ENCODE measurements at regions not wholly inside any gene's neighbourhood (a gene's known extent, or its start where the extent isn't known, plus 50 kb on each side); places are given as distances from the start of the nearest gene placed in this dataset.
"Not testable (repeated sequence)": the region's sequence is repeated elsewhere in the genome, so short reads cannot be mapped to it uniquely, and the experiment has no call there.

DNA sequence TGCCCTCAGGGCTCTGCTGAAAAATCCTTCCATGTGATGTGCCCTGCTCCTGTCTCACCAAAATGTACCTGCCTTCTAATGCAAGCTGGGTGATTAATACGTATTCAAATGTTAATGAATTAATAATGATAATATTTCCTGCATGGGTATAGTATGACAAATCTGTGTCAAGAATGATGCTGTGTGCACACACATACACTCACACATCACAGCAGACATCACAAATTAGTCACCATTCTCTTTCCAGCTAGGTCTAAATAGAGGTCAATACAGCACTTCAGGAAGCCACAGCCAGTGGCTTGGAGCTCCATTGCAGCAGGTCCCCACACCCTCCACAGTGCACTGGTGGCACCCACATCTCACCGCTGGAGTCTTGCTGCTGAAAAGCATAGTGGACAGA lies 681.2 kb upstream of the NRP1 start:
- intact Hi-C loops (cut with micrococcal nuclease; ENCODE audit: unreplicated experiment), result no loop called here
- Histone ChIP-seq H3K27ac (ENCODE audit: low read depth, low read length, poor library complexity, severe bottlenecking) (no peak overlapping the region), H3K27me3 (replicated peaks; ENCODE audit: insufficient read depth, low read depth, low read length, poor library complexity) (no peaks in the 10 kb centered on the region), H3K4me1 (ENCODE audit: insufficient read depth, low read length, poor library complexity, severe bottlenecking) (no peaks in the 10 kb centered on the region), H3K4me3 (ENCODE audit: low read depth, low read length, poor library complexity, severe bottlenecking) (no peak overlapping the region), H3K36me3 (ENCODE audit: insufficient read depth, low read length, poor library complexity, severe bottlenecking) (no peaks in the 10 kb centered on the region), H3K9me3 (ENCODE audit: low read depth, low read length, poor library complexity, severe bottlenecking) (no peaks in the 10 kb centered on the region)
- ChIA-PET POLR2A (ENCODE audit: low non-redundant PET) (no interaction called here), CTCF (no interaction called here)
- TF ChIP-seq CTCF (conservative IDR thresholded peaks at IDR 0.05; ENCODE audit: low read depth, low read length) (no peak), EZH2 (IDR thresholded peaks at IDR 0.05; ENCODE audit: borderline replicate concordance, low read depth, low read length, poor library complexity, severe bottlenecking) (no peak)
- BruUV-seq (replicated peaks), result no TSS peak
- no peak for DNase-seq (ENCODE audit: low spot score)

DNA sequence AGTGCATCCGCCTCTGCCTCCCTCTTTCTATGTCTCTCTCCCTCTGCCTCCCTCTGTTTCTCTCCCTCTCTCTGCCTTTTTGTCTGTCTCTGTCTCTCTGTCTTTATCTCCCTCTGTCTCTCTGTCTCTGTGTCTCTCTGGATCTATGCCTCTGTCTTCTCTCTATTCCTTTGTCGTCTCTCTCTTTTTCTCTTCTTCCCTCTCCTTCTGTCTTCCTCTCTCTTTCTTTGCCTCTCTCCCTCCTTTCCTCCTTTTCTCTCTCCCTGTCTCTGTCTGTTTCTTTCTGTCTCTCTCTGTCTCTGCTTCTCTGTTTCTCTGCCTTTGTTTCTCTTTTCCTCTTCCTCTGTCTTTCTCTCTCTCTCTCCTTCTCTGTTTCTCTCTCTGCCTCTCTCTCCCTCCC lies 678.8 kb upstream of the NRP1 start:
- DNase-seq (ENCODE audit: low spot score), result no peak
- no TSS peak for BruUV-seq (replicated peaks)
- TF ChIP-seq CTCF (conservative IDR thresholded peaks at IDR 0.05; ENCODE audit: low read depth, low read length), result no peak
- no peak for TF ChIP-seq EZH2 (IDR thresholded peaks at IDR 0.05; ENCODE audit: borderline replicate concordance, low read depth, low read length, poor library complexity, severe bottlenecking)
- H3K36me3 ChIP-seq (ENCODE audit: insufficient read depth, low read length, poor library complexity, severe bottlenecking), result no peaks in the 10 kb centered on the region
- no peaks in the 10 kb centered on the region for H3K4me1 ChIP-seq (ENCODE audit: insufficient read depth, low read length, poor library complexity, severe bottlenecking)
- ChIA-PET POLR2A (ENCODE audit: low non-redundant PET) (no interaction called here), CTCF (interaction anchor here (0.7 kb wide), 1 partner anchor 79 kb away, joined by 4 read pairs; no protein-coding TSS in a partner anchor)
- intact Hi-C loops (cut with micrococcal nuclease; ENCODE audit: unreplicated experiment), result no loop called here
- no peak overlapping the region for H3K27ac ChIP-seq (ENCODE audit: low read depth, low read length, poor library complexity, severe bottlenecking)
- H3K27me3 ChIP-seq (replicated peaks; ENCODE audit: insufficient read depth, low read depth, low read length, poor library complexity), result no peaks in the 10 kb centered on the region
- no peaks in the 10 kb centered on the region for H3K9me3 ChIP-seq (ENCODE audit: low read depth, low read length, poor library complexity, severe bottlenecking)
- H3K4me3 ChIP-seq (ENCODE audit: low read depth, low read length, poor library complexity, severe bottlenecking), result no peak overlapping the region

- no peak overlapping the region for H3K4me3 ChIP-seq (ENCODE audit: low read depth, low read length, poor library complexity, severe bottlenecking)
- BruUV-seq (replicated peaks), result no TSS peak
- no peaks in the 10 kb centered on the region for H3K36me3 ChIP-seq (ENCODE audit: insufficient read depth, low read length, poor library complexity, severe bottlenecking)
- ChIA-PET CTCF (no interaction called here), POLR2A (ENCODE audit: low non-redundant PET) (no interaction called here)
- H3K27ac ChIP-seq (ENCODE audit: low read depth, low read length, poor library complexity, severe bottlenecking), result no peak overlapping the region
- intact Hi-C loops (cut with micrococcal nuclease; ENCODE audit: unreplicated experiment), result no loop called here
- no peaks in the 10 kb centered on the region for H3K9me3 ChIP-seq (ENCODE audit: low read depth, low read length, poor library complexity, severe bottlenecking)
- no peaks in the 10 kb centered on the region for H3K27me3 ChIP-seq (replicated peaks; ENCODE audit: insufficient read depth, low read depth, low read length, poor library complexity)
- no peak for DNase-seq (ENCODE audit: low spot score)
- no peaks in the 10 kb centered on the region for H3K4me1 ChIP-seq (ENCODE audit: insufficient read depth, low read length, poor library complexity, severe bottlenecking)
- TF ChIP-seq CTCF (conservative IDR thresholded peaks at IDR 0.05; ENCODE audit: low read depth, low read length) (no peak), EZH2 (IDR thresholded peaks at IDR 0.05; ENCODE audit: borderline replicate concordance, low read depth, low read length, poor library complexity, severe bottlenecking) (no peak)
These were observed 676.4 kb upstream of the NRP1 start for GRCh38 chr10:34010891-34011290.

- H3K4me1 ChIP-seq (ENCODE audit: insufficient read depth, low read length, poor library complexity, severe bottlenecking); intact Hi-C loops (cut with micrococcal nuclease; ENCODE audit: unreplicated experiment); H3K4me3 ChIP-seq (ENCODE audit: low read depth, low read length, poor library complexity, severe bottlenecking); POLR2A ChIA-PET (ENCODE audit: low non-redundant PET); CTCF ChIA-PET; DNase-seq (ENCODE audit: low spot score); H3K27me3 ChIP-seq (replicated peaks; ENCODE audit: insufficient read depth, low read depth, low read length, poor library complexity); H3K9me3 ChIP-seq (ENCODE audit: low read depth, low read length, poor library complexity, severe bottlenecking); BruUV-seq (replicated peaks); H3K36me3 ChIP-seq (ENCODE audit: insufficient read depth, low read length, poor library complexity, severe bottlenecking); H3K27ac ChIP-seq (ENCODE audit: low read depth, low read length, poor library complexity, severe bottlenecking): not testable (repeated sequence)
These were observed 675.8 kb upstream of the NRP1 start for GRCh38 chr10:34010228-34010627.
